ENCODE measurements at regions not wholly inside any gene's neighbourhood (a gene's known extent, or its start where the extent isn't known, plus 50 kb on each side); places are given as distances from the start of the nearest gene placed in this dataset.

- no peak for DNase-seq
Measured at GRCh38 chr4:164115236-164115635, 620.7 kb downstream of the TMA16 start.

DNA sequence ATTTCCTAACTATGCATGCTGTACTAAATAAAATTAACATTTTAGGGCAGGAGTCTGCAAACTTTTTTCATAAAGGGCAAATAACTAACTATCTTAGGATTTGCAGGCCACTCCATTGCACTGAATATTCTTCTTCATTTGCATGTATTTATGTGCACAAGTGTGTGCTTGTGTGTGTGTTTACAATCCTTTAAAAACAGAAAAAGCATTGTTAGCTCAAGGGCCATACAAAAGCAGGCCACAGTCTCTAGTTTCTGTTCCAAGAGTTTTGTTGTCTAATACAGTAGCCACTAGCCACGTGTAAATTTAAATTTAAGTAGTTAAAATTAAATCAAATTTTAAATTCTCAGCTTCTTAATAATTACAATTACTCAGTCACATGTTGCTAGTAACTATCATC, 621.8 kb downstream of the TMA16 start:
- DNase-seq: no peak

DNA sequence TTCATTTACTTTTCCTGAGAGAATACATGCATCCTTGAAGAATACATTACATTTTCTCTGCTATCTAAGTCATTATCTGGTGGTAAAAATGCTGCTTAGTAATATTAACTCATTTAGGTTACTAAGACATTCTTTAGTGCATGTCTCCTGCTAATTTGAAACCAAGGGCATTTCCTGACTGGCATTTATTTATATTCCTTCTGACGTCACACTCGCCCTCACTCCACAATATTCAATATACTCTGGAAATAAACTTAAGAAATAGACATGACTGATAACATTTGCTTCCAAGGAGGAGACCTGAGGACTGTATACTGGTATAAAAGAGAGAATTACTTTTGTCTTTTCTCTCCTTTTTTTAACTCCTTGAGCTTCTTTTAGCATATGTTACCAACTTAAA, 619.5 kb upstream of the SMIM31 start:
- DNase-seq: no peak

DNA sequence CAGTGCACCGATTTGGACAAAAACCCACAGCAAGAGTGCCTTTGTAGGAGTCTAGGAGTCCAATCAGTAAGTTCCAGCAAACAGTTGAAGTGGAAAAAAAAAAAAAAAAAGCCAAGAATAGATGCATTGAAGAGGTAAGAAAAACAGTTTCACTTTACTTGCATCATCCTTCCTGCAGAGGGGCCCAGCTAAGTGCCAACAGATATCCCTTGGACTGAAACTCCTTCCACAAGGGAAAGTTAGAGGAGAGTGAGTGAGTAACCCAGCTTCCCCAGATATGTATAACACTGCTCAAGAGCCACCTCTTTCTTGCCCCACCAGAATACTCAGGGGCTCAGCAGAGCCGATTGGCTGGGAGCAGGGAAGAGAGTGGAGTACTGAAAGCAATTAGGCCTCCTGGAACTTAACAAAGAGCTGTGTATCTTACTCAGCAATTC, 617.7 kb upstream of the SMIM31 start:
- no peak for DNase-seq

DNA sequence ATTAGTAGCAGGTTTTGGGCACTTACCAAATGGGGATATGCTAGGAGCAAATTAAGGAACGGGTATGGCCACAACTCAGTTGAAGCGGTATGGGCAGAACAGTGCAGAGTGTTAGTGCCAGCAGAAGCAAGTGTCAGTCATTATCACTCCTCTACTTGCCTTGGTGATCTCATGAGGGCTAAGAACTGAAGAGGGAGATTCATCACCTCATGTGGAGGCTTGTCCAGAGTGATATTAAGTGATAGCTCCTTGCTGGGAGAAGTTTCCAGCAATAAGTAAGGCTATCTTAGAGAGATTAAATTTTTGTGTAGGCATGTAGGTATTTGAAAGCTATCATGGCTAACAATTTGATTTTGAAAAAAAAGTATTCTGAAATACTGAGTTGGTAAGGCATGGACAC, 615.4 kb upstream of the SMIM31 start:
- DNase-seq: no peak

- no peak for DNase-seq
Measured at GRCh38 chr4:164139291-164139690, 614.6 kb upstream of the SMIM31 start.

DNA sequence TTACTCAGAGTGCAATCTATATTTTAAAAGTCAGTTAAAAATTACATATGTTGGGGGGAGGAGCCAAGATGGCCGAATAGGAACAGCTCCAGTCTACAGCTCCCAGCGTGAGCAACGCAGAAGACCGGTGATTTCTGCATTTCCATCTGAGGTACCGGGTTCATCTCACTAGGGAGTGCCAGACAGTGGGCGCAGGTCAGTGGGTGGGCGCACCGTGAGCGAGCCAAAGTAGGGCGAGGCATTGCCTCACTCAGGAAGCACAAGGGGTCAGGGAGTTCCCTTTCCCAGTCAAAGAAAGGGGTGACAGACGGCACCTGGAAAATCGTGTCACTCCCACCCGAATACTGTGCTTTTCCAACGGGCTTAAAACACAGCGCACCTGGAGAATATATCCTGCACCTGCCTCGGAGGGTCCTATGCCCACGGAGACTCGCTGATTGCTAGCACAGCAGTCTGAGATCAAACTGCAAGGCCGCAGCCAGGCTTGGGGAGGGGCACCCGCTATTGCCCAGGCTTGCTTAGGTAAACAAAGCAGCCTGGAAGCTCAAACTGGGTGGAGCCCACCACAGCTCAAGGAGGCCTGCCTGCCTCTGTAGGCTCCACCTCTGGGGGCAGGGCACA, 612.1 kb upstream of the SMIM31 start:
- peak in 2 of 3 experiments; percentile 14 to 48 for DNase-seq

GRCh38 chr4:164154416-164154815, 599.5 kb upstream of the SMIM31 start:
- no peak for DNase-seq

DNA sequence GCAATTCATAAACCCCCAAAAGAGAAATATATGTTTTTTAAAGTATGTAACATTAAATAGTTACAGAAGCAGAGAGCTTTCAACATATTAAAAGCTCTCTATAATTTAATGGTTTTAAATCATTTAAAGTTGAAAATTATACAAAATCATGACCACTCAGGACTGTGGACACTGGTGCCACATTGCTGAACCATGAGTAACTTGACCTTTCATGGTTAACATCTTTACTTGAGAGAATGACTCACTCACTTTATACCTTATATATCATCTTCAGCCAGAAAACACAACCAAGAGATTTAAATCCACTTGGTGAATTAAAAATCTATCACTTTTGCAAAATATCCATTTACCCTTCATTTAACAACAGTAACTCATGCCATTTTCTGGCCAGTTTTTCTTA, 584.3 kb upstream of the SMIM31 start:
- no peak for DNase-seq

- DNase-seq: no peak
Measured at GRCh38 chr4:164177153-164177552, 576.8 kb upstream of the SMIM31 start.

GRCh38 chr4:164177753-164178152, 576.2 kb upstream of the SMIM31 start:
- DNase-seq: no peak

DNA sequence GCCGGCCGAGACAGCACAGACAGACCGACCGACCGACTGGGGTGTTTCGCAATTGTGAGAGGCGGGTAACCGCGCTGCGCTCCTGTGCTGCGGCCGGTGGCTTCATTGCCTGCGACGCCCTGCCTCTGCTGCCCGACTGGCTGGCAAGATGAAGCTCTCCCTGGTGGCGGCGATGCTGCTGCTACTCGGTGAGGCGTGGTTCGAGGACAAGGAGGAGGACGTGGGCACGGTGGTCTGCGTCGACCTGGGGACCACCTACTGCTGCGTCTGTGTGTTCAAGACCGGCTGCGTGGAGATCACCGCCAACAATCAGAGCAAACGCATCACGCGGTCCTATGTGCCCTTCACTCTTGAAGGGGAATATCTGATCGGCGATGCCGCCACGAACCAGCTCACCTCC, 565.7 kb upstream of the SMIM31 start:
- DNase-seq: no peak

DNA sequence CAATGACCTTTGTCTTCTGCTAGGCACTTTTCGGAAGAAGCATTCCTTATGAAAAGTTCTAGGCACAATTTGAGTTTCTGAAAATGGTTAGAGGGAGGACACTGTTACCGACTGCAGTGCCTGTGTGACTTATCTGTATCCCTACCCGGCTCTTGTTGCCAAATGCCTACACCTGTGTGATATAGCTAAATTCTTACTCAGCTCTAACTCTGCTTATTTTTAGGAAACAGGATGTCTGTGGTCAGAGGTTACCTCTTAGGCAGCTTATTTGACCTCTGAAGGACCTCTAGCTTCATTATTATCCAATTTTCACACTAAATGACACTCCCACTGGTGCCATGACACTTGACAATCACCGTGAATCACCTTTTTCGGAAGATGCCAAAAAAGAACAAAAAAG, 561.1 kb upstream of the SMIM31 start:
- no peak for DNase-seq

DNA sequence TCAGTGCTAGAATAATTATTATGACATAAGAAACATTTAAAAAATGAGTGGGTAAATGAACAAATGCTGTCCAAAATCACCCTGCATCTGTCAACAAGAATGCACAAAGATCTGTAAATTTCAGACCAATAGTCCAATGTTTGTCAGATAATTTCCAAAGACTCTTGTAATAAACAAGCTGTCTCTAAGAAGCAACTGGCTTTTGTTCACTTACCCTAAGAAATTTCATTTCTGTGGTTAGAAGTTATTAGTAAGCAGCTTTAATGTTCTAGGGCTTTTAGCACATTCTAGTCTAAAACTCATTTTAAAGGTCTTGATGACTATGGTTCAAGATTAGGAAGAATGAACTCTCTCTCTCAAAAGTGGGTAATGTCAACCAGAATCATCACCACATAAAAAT, 560.3 kb upstream of the SMIM31 start:
- DNase-seq: no peak

- no peak for DNase-seq
Measured at GRCh38 chr4:164197556-164197955, 556.4 kb upstream of the SMIM31 start.

DNA sequence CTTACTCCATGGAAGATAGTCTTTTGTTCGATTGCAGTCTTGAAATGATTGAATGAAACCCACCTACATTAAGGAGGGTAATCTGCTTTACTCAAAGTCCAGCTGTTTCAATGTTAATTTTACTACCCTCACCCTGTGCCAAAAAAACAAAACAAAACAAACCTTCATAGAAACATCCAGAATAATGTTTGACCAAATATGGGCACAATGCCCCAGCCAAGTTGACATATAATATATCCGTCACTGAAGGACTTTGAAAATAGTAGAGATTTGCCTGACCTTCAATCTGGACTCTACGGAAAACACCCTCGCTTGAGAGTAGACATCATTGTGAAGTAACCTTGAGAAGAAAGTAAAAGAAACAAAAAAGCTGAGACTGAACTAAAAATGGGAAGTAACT, 550.5 kb upstream of the SMIM31 start:
- no peak for DNase-seq

DNA sequence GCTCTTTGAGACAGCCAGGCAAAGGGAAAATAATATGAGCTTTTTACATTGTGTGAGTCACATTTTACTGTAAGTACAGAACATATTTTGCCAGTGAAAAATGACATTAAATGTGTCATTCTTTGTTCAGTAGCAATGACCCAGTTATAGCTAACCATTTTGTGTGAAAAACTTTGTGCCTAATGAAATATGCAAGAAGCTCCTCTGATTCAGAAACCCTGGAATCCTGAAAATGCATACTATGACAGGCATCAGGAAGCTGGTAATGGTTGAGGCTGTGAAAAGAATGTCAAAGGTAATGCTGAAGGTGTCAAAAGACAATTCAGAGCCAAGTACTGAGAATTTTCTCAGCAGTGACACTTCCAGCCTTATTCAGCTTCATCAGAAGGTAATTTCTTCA, 549.5 kb upstream of the SMIM31 start:
- no peak for DNase-seq

- no peak for DNase-seq
Measured at GRCh38 chr4:164207460-164207859, 546.5 kb upstream of the SMIM31 start.

DNA sequence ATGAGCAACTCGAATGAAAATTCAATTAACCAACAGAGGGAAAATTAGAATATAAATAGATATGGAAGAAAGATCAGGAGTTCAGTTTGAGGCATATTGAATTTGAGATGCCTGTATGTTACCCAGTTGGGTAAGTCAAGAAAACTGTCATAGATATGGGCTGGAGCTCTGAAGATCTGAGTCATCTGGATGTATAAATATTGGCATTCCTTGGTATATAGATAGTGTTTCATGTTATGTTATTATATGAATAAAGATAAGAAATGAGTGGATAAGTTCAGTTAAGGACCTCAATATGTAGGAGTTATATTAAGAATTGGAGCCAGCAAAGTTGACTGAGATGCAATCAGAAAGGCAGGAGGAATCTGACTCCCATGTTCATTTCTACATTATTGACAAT, 543.6 kb upstream of the SMIM31 start:
- no peak for DNase-seq

DNA sequence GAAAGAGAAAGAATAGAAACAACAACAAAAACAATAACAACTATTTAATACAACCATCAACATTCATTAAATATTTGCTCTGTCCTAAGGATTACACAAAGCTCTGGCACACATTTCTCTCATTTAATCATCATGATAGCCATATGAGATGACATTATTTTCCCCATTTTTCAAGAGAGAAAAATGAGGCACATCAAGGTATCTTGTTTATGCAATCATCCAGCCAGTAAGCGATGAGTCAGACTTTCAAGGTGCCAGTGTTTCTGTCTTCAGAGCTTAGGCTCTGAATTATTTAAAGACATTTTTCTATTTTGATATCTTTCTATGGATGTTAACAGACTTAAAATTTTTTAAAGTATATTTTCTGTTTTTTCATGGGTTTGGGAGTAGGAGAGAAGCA, 541.8 kb upstream of the SMIM31 start:
- DNase-seq: no peak

DNA sequence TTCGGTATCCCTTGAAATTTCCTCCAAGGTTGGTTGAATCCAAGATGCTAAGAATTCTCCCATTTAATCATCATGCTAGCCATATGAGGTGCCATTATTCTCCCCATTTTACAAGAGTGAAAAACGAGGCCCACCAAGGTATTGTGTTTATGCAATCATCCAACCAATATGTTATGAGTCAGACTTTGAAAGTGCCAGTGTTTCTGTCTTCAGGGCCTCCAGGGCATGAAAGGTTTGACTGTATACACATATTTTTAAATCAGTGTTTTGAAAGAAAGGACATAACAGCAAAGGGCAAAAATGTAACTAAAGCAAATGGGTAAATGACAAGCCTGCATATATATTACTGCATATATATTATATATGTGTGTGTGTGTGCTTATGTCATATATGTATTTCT, 541.2 kb upstream of the SMIM31 start:
- DNase-seq: no peak

- DNase-seq: no peak
Measured at GRCh38 chr4:164215113-164215741, 538.7 kb upstream of the SMIM31 start.

DNA sequence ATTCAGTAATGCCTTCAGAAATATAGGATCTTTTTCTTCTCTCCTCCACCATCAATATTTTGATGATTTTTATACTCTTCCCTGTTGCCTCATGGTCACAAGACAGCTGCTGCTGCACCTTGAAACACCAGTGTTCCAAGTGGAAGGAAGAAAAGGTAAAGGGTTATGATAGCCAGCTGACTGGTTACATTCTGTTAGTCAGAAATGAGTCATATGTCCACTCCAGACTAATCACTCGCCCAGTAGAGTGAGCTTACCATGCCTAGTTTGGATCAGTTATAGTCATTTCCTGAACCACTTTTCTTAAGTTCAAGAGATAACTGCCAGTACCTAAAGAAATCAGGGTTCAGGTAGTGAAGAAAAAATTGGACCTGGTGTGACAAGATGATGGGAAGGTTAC, 532.3 kb upstream of the SMIM31 start:
- no peak for DNase-seq

DNA sequence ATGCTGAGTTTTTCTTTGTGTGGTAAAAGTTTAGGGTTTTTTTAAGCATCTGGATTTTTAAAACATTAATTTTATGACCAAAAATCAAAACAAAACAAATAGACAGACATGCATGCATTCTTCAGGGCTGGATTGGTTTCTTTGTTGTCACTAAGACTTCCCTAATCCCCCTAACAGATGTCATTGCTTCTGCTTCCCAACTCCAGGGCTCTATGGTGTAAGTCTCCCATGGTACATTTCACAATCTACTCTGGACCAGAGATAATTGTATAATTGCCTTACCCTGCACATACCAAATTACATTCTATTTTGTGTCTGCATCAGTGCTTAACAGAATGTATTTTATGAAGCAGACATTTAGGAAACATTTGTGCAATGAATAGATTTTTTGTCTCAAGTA, 529.1 kb upstream of the SMIM31 start:
- DNase-seq: no peak

DNA sequence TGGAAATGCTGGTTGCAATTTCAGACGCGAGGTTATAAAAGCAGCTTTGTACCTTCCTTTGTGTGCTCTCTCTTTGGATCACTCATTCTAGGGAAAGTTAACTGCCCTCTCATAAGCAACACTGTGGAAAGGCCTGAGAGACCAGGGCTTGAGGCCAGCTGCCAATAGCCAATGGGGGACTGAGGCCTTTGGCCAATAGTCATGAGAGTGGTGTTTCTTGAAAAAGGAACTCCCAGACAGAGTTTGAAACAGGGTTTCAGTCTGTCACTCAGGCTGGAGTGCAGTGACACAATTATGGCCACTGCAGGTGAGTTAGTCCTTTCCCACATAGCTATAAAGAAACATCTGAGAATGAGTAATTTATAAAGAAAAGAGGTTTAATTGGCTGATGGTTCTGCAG, 524.7 kb upstream of the SMIM31 start:
- no peak for DNase-seq

Measured in NCI-H1417 (cell line).